Prostate gland (tissue), 2 donors: ENCODE measurements at regions not wholly inside any gene's neighbourhood (a gene's known extent, or its start where the extent isn't known, plus 50 kb on each side); places are given as distances from the start of the nearest gene placed in this dataset.
"Not testable (repeated sequence)": the region's sequence is repeated elsewhere in the genome, so short reads cannot be mapped to it uniquely, and the experiment has no call there.

Source experiments
- CTCF ChIP-seq, 4 experiments: fragments of 200-600 bp in 2 of 4; fragments of 450-650 bp in 2 of 4; sonication (generic) in 2 of 4; IDR thresholded peaks; 1 replicate in 3 of 4; 2 replicates in 1 of 4; pipeline ENCODE4 v1.5.1; 2016 to 2019; ENCODE audit warnings: antibody characterized with exemption in 4 of 4, mild to moderate bottlenecking in 2 of 4, moderate library complexity in 2 of 4
- POLR2AphosphoS5 ChIP-seq: sonication (generic); formaldehyde crosslinking; IDR thresholded peaks from one replicate; pipeline ENCODE4 v1.6.1; 2017; ENCODE audit warnings: antibody characterized with exemption

DNA sequence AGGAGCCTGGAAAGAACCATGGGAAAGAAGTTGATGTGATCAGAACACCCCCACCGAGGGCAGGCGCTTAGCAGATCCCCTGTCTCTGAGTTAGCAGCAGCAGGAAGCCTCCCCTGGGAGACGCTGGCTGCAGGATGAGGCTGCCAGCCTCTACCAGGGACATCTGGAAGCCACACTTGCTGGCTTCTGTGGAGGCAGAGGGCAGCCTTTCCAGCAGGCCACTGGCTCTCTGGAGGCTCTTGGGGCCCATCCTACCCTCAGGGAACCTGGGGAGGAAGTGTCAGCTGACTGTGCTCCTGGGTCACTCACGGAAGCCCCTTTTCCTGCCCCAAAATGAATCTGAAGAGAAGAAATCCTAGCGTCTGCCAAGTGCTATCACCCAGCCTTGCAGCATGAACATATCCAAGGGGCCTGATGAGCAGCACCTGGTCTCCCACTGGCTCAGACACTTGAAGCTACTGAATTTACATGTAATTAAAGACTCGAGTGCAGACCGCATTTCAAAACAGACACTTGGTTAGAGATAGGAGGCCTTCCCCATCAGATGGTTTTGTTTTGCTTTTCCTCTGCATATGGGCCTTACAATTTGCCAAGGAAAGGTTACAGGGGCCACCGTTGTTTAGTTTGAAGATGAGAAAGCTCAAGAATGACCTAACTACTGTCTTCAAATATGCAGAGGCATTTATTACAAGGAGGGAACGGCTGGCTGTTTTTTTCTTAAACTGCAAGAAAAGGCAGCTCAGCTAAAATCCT is 142.1 kb downstream of the BCL2L11 start:
- not testable (repeated sequence) for TF ChIP-seq CTCF (IDR thresholded peaks at IDR 0.05); POLR2AphosphoS5
